ENCODE measurements at regions not wholly inside any gene's neighbourhood (a gene's known extent, or its start where the extent isn't known, plus 50 kb on each side); places are given as distances from the start of the nearest gene placed in this dataset.
"Not testable (repeated sequence)": the region's sequence is repeated elsewhere in the genome, so short reads cannot be mapped to it uniquely, and the experiment has no call there.

GRCh38 chr4:66567551-66567950 is 897.3 kb upstream of the EPHA5 start:
- H3K27ac ChIP-seq (replicated peaks) = no peak overlapping the region
- H3K4me3 ChIP-seq (replicated peaks; ENCODE audit: insufficient read depth, low read length) = no peak overlapping the region
- H3K27me3 ChIP-seq (ENCODE audit: insufficient read depth, poor library complexity, severe bottlenecking) = no peaks in the 10 kb centered on the region
- TF ChIP-seq GABPA (IDR thresholded peaks at IDR 0.05; ENCODE audit: low read depth) (no peak), POLR2AphosphoS5 (IDR thresholded peaks at IDR 0.05; ENCODE audit: low read depth) (no peak), REST (IDR thresholded peaks at IDR 0.05; ENCODE audit: insufficient replicate concordance, low read depth) (no peak)
- no peak for DNase-seq (ENCODE audit: low read depth in 1 of 2, low spot score in 1 of 2)

GRCh38 chr4:66565801-66566200 is 895.5 kb upstream of the EPHA5 start:
- DNase-seq (ENCODE audit: low read depth in 1 of 2, low spot score in 1 of 2) = no peak
- no peak for TF ChIP-seq CTCF (IDR thresholded peaks at IDR 0.05; ENCODE audit: insufficient read depth, low read length)
- TF ChIP-seq REST (IDR thresholded peaks at IDR 0.05; ENCODE audit: insufficient replicate concordance, low read depth) = no peak
- TF ChIP-seq GABPA (IDR thresholded peaks at IDR 0.05; ENCODE audit: low read depth) = no peak
- Histone ChIP-seq H3K27me3 (ENCODE audit: insufficient read depth, poor library complexity, severe bottlenecking) (no peaks in the 10 kb centered on the region), H3K27ac (replicated peaks) (no peak overlapping the region), H3K4me3 (replicated peaks; ENCODE audit: insufficient read depth, low read length) (no peak overlapping the region)

GRCh38 chr4:66564901-66565651 is 894.8 kb upstream of the EPHA5 start:
- H3K4me3 ChIP-seq (replicated peaks; ENCODE audit: insufficient read depth, low read length) = no peak overlapping the region
- TF ChIP-seq REST (IDR thresholded peaks at IDR 0.05; ENCODE audit: insufficient replicate concordance, low read depth) = no peak
- TF ChIP-seq POLR2AphosphoS5 (IDR thresholded peaks at IDR 0.05; ENCODE audit: low read depth) = no peak
- no peak for TF ChIP-seq GABPA (IDR thresholded peaks at IDR 0.05; ENCODE audit: low read depth)
- DNase-seq (ENCODE audit: low read depth in 1 of 2, low spot score in 1 of 2) = no peak
- H3K27ac ChIP-seq (replicated peaks) = no peak overlapping the region
- H3K27me3 ChIP-seq (ENCODE audit: insufficient read depth, poor library complexity, severe bottlenecking) = no peaks in the 10 kb centered on the region

GRCh38 chr4:66562276-66562806 is 892.1 kb upstream of the EPHA5 start:
- Histone ChIP-seq H3K27me3 (ENCODE audit: insufficient read depth, poor library complexity, severe bottlenecking) (no peaks in the 10 kb centered on the region), H3K4me3 (replicated peaks; ENCODE audit: insufficient read depth, low read length) (no peak overlapping the region), H3K27ac (replicated peaks) (no peak overlapping the region)
- DNase-seq (ENCODE audit: low read depth in 1 of 2, low spot score in 1 of 2) = no peak
- TF ChIP-seq CTCF (IDR thresholded peaks at IDR 0.05; ENCODE audit: insufficient read depth, low read length) (no peak), GABPA (IDR thresholded peaks at IDR 0.05; ENCODE audit: low read depth) (no peak), SPI1 (IDR thresholded peaks at IDR 0.05; ENCODE audit: borderline replicate concordance, low read depth) (no peak), POLR2AphosphoS5 (IDR thresholded peaks at IDR 0.05; ENCODE audit: low read depth) (no peak), REST (IDR thresholded peaks at IDR 0.05; ENCODE audit: insufficient replicate concordance, low read depth) (no peak)

GRCh38 chr4:66561465-66562053 is 891.3 kb upstream of the EPHA5 start:
- H3K27ac ChIP-seq (replicated peaks); DNase-seq (ENCODE audit: low read depth in 1 of 2, low spot score in 1 of 2); H3K4me3 ChIP-seq (replicated peaks; ENCODE audit: insufficient read depth, low read length); H3K27me3 ChIP-seq (ENCODE audit: insufficient read depth, poor library complexity, severe bottlenecking): not testable (repeated sequence)

Data from HL-60 (cell line).